ENCODE measurements at regions not wholly inside any gene's neighbourhood (a gene's known extent, or its start where the extent isn't known, plus 50 kb on each side); places are given as distances from the start of the nearest gene placed in this dataset.

GRCh38 chr2:16039823-16040222 is 99.5 kb downstream of the MYCN start:
- H3K36me3 ChIP-seq (ENCODE audit: insufficient read depth, low read length), result no peaks in the 10 kb centered on the region
- no peaks in the 10 kb centered on the region for H3K9me2 ChIP-seq (ENCODE audit: insufficient read depth, low read length)
- TF ChIP-seq CTCF (IDR thresholded peaks at IDR 0.05; ENCODE audit: poor library complexity, severe bottlenecking), result no peak
- TF ChIP-seq POLR2AphosphoS5 (IDR thresholded peaks at IDR 0.05), result no peak
- H3K4me3 ChIP-seq (ENCODE audit: low read length), result no peak overlapping the region
- no peak overlapping the region for H3K4me2 ChIP-seq (ENCODE audit: low read length)
- H3K79me2 ChIP-seq (replicated peaks; ENCODE audit: insufficient read depth, low read length), result no peaks in the 10 kb centered on the region
- no peak overlapping the region for H2AFZ ChIP-seq (ENCODE audit: low read depth, low read length)
- H4K20me1 ChIP-seq (ENCODE audit: insufficient read depth), result no peaks in the 10 kb centered on the region
- no peaks in the 10 kb centered on the region for H3F3A ChIP-seq (ENCODE audit: insufficient read depth, low read length, poor library complexity, severe bottlenecking)
- no peak overlapping the region for H3K27ac ChIP-seq (ENCODE audit: low read length)
- H3K9me3 ChIP-seq (ENCODE audit: low read length), result no peaks in the 10 kb centered on the region
- no peaks in the 10 kb centered on the region for H3K27me3 ChIP-seq (ENCODE audit: insufficient read depth, low read depth, low read length)
- H3K9ac ChIP-seq (ENCODE audit: low read length), result no peak overlapping the region

- no peaks in the 10 kb centered on the region for H3K79me2 ChIP-seq (replicated peaks; ENCODE audit: insufficient read depth, low read length)
- no peak overlapping the region for H3K9ac ChIP-seq (ENCODE audit: low read length)
- H3K27me3 ChIP-seq (ENCODE audit: insufficient read depth, low read depth, low read length), result no peaks in the 10 kb centered on the region
- no peak overlapping the region for H2AFZ ChIP-seq (ENCODE audit: low read depth, low read length)
- TF ChIP-seq EP300 (conservative IDR thresholded peaks at IDR 0.05; ENCODE audit: poor library complexity, severe bottlenecking), result no peak
- no peak for TF ChIP-seq REST (IDR thresholded peaks at IDR 0.05; ENCODE audit: borderline replicate concordance)
- H3K9me2 ChIP-seq (ENCODE audit: insufficient read depth, low read length), result no peaks in the 10 kb centered on the region
- H3F3A ChIP-seq (ENCODE audit: insufficient read depth, low read length, poor library complexity, severe bottlenecking), result no peaks in the 10 kb centered on the region
- H3K4me2 ChIP-seq (ENCODE audit: low read length), result no peak overlapping the region
- no peak overlapping the region for H3K4me3 ChIP-seq (ENCODE audit: low read length)
- no peaks in the 10 kb centered on the region for H3K9me3 ChIP-seq (ENCODE audit: low read length)
- no peaks in the 10 kb centered on the region for H3K36me3 ChIP-seq (ENCODE audit: insufficient read depth, low read length)
- no peak overlapping the region for H3K27ac ChIP-seq (ENCODE audit: low read length)
- no peaks in the 10 kb centered on the region for H4K20me1 ChIP-seq (ENCODE audit: insufficient read depth)
Measured at GRCh38 chr2:16039055-16039454, 98.7 kb downstream of the MYCN start.

- no peak overlapping the region for H3K4me2 ChIP-seq (ENCODE audit: low read length)
Measured at GRCh38 chr2:16038621-16039020, 98.3 kb downstream of the MYCN start.

More at GRCh38 chr2:16038621-16039020, 98.3 kb downstream of the MYCN start:
- Histone ChIP-seq H3K27me3 (ENCODE audit: insufficient read depth, low read depth, low read length) (no peaks in the 10 kb centered on the region), H3K79me2 (replicated peaks; ENCODE audit: insufficient read depth, low read length) (no peaks in the 10 kb centered on the region), H3K9me3 (ENCODE audit: low read length) (no peaks in the 10 kb centered on the region), H3F3A (ENCODE audit: insufficient read depth, low read length, poor library complexity, severe bottlenecking) (no peaks in the 10 kb centered on the region), H3K4me3 (ENCODE audit: low read length) (no peak overlapping the region), H3K9me2 (ENCODE audit: insufficient read depth, low read length) (no peaks in the 10 kb centered on the region), H3K27ac (ENCODE audit: low read length) (no peak overlapping the region), H3K9ac (ENCODE audit: low read length) (no peak overlapping the region), H3K36me3 (ENCODE audit: insufficient read depth, low read length) (no peaks in the 10 kb centered on the region), H4K20me1 (ENCODE audit: insufficient read depth) (no peaks in the 10 kb centered on the region), H2AFZ (ENCODE audit: low read depth, low read length) (no peak overlapping the region)
- no peak for TF ChIP-seq CTCF (IDR thresholded peaks at IDR 0.05; ENCODE audit: poor library complexity, severe bottlenecking)
- no peak for TF ChIP-seq RAD21 (conservative IDR thresholded peaks at IDR 0.05)
- no peak for TF ChIP-seq EZH2 (IDR thresholded peaks at IDR 0.05; ENCODE audit: borderline replicate concordance, insufficient read depth, low read length, poor library complexity, severe bottlenecking)
- TF ChIP-seq MXI1 (conservative IDR thresholded peaks at IDR 0.05; ENCODE audit: poor library complexity, severe bottlenecking), result no peak
- TF ChIP-seq REST (IDR thresholded peaks at IDR 0.05; ENCODE audit: borderline replicate concordance), result no peak
- no peak for TF ChIP-seq POLR2AphosphoS5 (IDR thresholded peaks at IDR 0.05)
- no peak for TF ChIP-seq EP300 (conservative IDR thresholded peaks at IDR 0.05; ENCODE audit: poor library complexity, severe bottlenecking)
- no peak for TF ChIP-seq SMC3 (conservative IDR thresholded peaks at IDR 0.05; ENCODE audit: poor library complexity)
- TF ChIP-seq TAF1 (IDR thresholded peaks at IDR 0.05; ENCODE audit: low read depth), result no peak
